ENCODE measurements at regions not wholly inside any gene's neighbourhood (a gene's known extent, or its start where the extent isn't known, plus 50 kb on each side); places are given as distances from the start of the nearest gene placed in this dataset.

GRCh38 chr1:222127096-222127495, 385.2 kb upstream of the DUSP10 start:
- ATAC-seq (no peak), DNase-seq (ENCODE audit: low spot score) (no peak)
- ChIA-PET CTCF (interaction anchor here (1.9 to 2.8 kb wide), 2 partner anchors 31 to 328 kb away, joined by 6 to 19 read pairs; no protein-coding TSS in a partner anchor), POLR2A (no interaction called here)
- Mint-ChIP-seq H3K4me1 (no peaks in the 10 kb centered on the region), H3K27ac (no peak overlapping the region), H3K4me3 (no peak overlapping the region), H3K9me3 (peaks cover 13% of the 10 kb centered on the region), H3K36me3 (no peaks in the 10 kb centered on the region), H3K27me3 (ENCODE audit: low read depth) (no peaks in the 10 kb centered on the region)
- no peak for TF ChIP-seq ZNF416 (CRISPR knock-in tag; IDR thresholded peaks at IDR 0.05)
- no peak for TF ChIP-seq TEAD1 (CRISPR knock-in tag; IDR thresholded peaks at IDR 0.05)
- no peak for TF ChIP-seq ELF4 (CRISPR knock-in tag; IDR thresholded peaks at IDR 0.05; ENCODE audit: low read depth)
- no peak for TF ChIP-seq AR (CRISPR knock-in tag; IDR thresholded peaks at IDR 0.05)
- TF ChIP-seq ATF3 (CRISPR knock-in tag; conservative IDR thresholded peaks at IDR 0.05): no peak
- no peak for TF ChIP-seq STAT6 (CRISPR knock-in tag; conservative IDR thresholded peaks at IDR 0.05; ENCODE audit: low read depth)
- TF ChIP-seq ETV6 (CRISPR knock-in tag; IDR thresholded peaks at IDR 0.05): no peak
- TF ChIP-seq ZNF423 (CRISPR knock-in tag; IDR thresholded peaks at IDR 0.05): no peak
- TF ChIP-seq TP53 (CRISPR knock-in tag; IDR thresholded peaks at IDR 0.05): no peak
- TF ChIP-seq PRDM15 (CRISPR knock-in tag; IDR thresholded peaks at IDR 0.05): no peak
- no peak for TF ChIP-seq GABPB1 (CRISPR knock-in tag; IDR thresholded peaks at IDR 0.05)
- TF ChIP-seq ZNF263 (CRISPR knock-in tag; IDR thresholded peaks at IDR 0.05; ENCODE audit: low read depth): no peak
- TF ChIP-seq CBFB (CRISPR knock-in tag; IDR thresholded peaks at IDR 0.05; ENCODE audit: low read depth): no peak

GRCh38 chr1:222126052-222126451, 384.2 kb upstream of the DUSP10 start:
- Mint-ChIP-seq H3K4me1 (no peaks in the 10 kb centered on the region), H3K27ac (no peak overlapping the region), H3K9me3 (peaks cover 13% of the 10 kb centered on the region), H3K4me3 (no peak overlapping the region), H3K27me3 (ENCODE audit: low read depth) (no peaks in the 10 kb centered on the region), H3K36me3 (no peaks in the 10 kb centered on the region)
- CTCF ChIA-PET: interaction anchor here (1.9 to 2.8 kb wide), 2 partner anchors 30 to 329 kb away, joined by 6 to 19 read pairs; no protein-coding TSS in a partner anchor
- POLR2A ChIA-PET: no interaction called here
- ATAC-seq (no peak), DNase-seq (ENCODE audit: low spot score) (no peak)
- TF ChIP-seq PRRX2 (CRISPR knock-in tag; IDR thresholded peaks at IDR 0.05): no peak
- no peak for TF ChIP-seq FOXP4 (CRISPR knock-in tag; IDR thresholded peaks at IDR 0.05)
- no peak for TF ChIP-seq HMGXB4 (CRISPR knock-in tag; IDR thresholded peaks at IDR 0.05)
- TF ChIP-seq CREB1 (CRISPR knock-in tag; IDR thresholded peaks at IDR 0.05): no peak
- no peak for TF ChIP-seq MXD4 (CRISPR knock-in tag; IDR thresholded peaks at IDR 0.05; ENCODE audit: borderline replicate concordance)
- no peak for TF ChIP-seq ZNF138 (CRISPR knock-in tag; conservative IDR thresholded peaks at IDR 0.05)
- no peak for TF ChIP-seq SMAD4 (CRISPR knock-in tag; IDR thresholded peaks at IDR 0.05)
- no peak for TF ChIP-seq CDX4 (CRISPR knock-in tag; IDR thresholded peaks at IDR 0.05; ENCODE audit: borderline replicate concordance)
- TF ChIP-seq ZNF423 (CRISPR knock-in tag; IDR thresholded peaks at IDR 0.05): no peak
- TF ChIP-seq ATF3 (CRISPR knock-in tag; conservative IDR thresholded peaks at IDR 0.05): no peak
- no peak for TF ChIP-seq ZNF396 (CRISPR knock-in tag; IDR thresholded peaks at IDR 0.05; ENCODE audit: borderline replicate concordance)

Measured in WTC11 (cell line).